GM13976 (cell line): ENCODE measurements at regions not wholly inside any gene's neighbourhood (a gene's known extent, or its start where the extent isn't known, plus 50 kb on each side); places are given as distances from the start of the nearest gene placed in this dataset.

Experiments
- DNase-seq: peaks from one replicate; pipeline ENCODE4 v3.0.0; 2012; ENCODE audit warnings: low spot score
- CTCF ChIP-seq: IDR thresholded peaks from 2 replicates; pipeline ENCODE4 v1.5.1; 2012; ENCODE audit warnings: borderline replicate concordance, mild to moderate bottlenecking; ENCODE audit not compliant: insufficient read depth; ENCODE audit errors: extremely low read depth, missing control alignments, control extremely low read depth
- in situ Hi-C: fragments of 300-500 bp; cut with MboI; formaldehyde crosslinking; loops from one replicate; pipeline ENCODE4 v1.12.0; 2022; ENCODE audit warnings: low sequenced_read_pairs, mixed read lengths, inconsistent platforms; ENCODE audit not compliant: unreplicated experiment

GRCh38 chr13:81058916-81059290 is 718.0 kb upstream of the SPRY2 start:
- TF ChIP-seq CTCF, result no peak
- in situ Hi-C loops, result no loop called here
- no peak for DNase-seq

- no peak for DNase-seq
- in situ Hi-C loops, result no loop called here
These were observed 717.4 kb upstream of the SPRY2 start for GRCh38 chr13:81058211-81058915.

GRCh38 chr13:81051873-81052272 is 710.9 kb upstream of the SPRY2 start:
- TF ChIP-seq CTCF, result no peak
- no peak for DNase-seq
- in situ Hi-C loops, result no loop called here

More at GRCh38 chr13:81058211-81058915, 717.4 kb upstream of the SPRY2 start:
- no peak for TF ChIP-seq CTCF

GRCh38 chr13:81048026-81048461 is 707.1 kb upstream of the SPRY2 start:
- no peak for TF ChIP-seq CTCF
- no peak for DNase-seq
- in situ Hi-C loops, result no loop called here

- no peak for TF ChIP-seq CTCF
- no peak for DNase-seq
- in situ Hi-C loops, result no loop called here
These were observed 700.8 kb upstream of the SPRY2 start for GRCh38 chr13:81041761-81042160.

- in situ Hi-C loops, result no loop called here
- DNase-seq, result no peak
- no peak for TF ChIP-seq CTCF
These were observed 691.1 kb upstream of the SPRY2 start for GRCh38 chr13:81031996-81032395.
